A673 (cell line): ENCODE measurements at regions not wholly inside any gene's neighbourhood (a gene's known extent, or its start where the extent isn't known, plus 50 kb on each side); places are given as distances from the start of the nearest gene placed in this dataset.

Experiments used
- EZH2 ChIP-seq: fragments of 200-600 bp; sonication (generic); IDR thresholded peaks from 2 replicates; pipeline ENCODE4 v1.6.1; 2017; ENCODE audit warnings: borderline replicate concordance, low read depth, mild to moderate bottlenecking, mixed read lengths, antibody characterized with exemption, low read length; ENCODE audit not compliant: poor library complexity, severe bottlenecking
- TF ChIP-seq, protein P1 (sequence below): fragments of 300-800, 200-600 bp; sonication (generic); conservative IDR thresholded peaks from 2 replicates; pipeline ENCODE4 v1.5.1; 2017; ENCODE audit warnings: low read depth, mild to moderate bottlenecking, antibody characterized with exemption, low read length, moderate library complexity, mixed read lengths

DNA sequence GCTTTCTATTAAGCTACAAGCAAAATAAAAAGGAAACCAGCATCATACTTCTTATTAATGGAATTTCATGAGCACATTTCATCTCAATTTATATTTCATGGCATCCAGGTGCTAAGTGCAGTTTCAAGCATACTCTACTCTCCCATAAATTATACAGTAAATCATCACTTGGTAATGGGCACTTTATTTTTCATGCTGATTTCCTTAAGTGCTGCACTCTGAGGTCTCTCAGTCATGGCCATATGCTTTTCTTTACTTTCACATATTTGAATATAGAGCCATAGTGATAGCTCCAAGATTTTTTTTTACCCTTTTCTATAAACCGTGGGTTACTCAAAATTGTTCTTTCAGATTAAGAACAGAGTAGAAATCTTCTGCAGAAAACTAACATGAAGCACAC, 1505.7 kb upstream of the CADM2 start:
- TF ChIP-seq, protein P1, sequence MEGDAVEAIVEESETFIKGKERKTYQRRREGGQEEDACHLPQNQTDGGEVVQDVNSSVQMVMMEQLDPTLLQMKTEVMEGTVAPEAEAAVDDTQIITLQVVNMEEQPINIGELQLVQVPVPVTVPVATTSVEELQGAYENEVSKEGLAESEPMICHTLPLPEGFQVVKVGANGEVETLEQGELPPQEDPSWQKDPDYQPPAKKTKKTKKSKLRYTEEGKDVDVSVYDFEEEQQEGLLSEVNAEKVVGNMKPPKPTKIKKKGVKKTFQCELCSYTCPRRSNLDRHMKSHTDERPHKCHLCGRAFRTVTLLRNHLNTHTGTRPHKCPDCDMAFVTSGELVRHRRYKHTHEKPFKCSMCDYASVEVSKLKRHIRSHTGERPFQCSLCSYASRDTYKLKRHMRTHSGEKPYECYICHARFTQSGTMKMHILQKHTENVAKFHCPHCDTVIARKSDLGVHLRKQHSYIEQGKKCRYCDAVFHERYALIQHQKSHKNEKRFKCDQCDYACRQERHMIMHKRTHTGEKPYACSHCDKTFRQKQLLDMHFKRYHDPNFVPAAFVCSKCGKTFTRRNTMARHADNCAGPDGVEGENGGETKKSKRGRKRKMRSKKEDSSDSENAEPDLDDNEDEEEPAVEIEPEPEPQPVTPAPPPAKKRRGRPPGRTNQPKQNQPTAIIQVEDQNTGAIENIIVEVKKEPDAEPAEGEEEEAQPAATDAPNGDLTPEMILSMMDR: no peak
- no peak for TF ChIP-seq EZH2
